MM.1S (cell line): ENCODE measurements at regions not wholly inside any gene's neighbourhood (a gene's known extent, or its start where the extent isn't known, plus 50 kb on each side); places are given as distances from the start of the nearest gene placed in this dataset.

Experiments used
- EZH2 ChIP-seq: fragments of 300-600 bp; sonication (generic); optimal IDR thresholded peaks from 2 replicates; pipeline ENCODE3; 2017; ENCODE audit warnings: low read depth, mild to moderate bottlenecking, antibody characterized with exemption, low read length, mixed read lengths
- EZH2phosphoT487 ChIP-seq: fragments of 300-600 bp; sonication (generic); IDR thresholded peaks from 2 replicates; pipeline ENCODE4 v1.6.1; 2018; ENCODE audit warnings: antibody characterized with exemption, low read length
- TF ChIP-seq, protein P1 (sequence below): fragments of 300-600 bp; sonication (generic); IDR thresholded peaks from 2 replicates; pipeline ENCODE4 v1.5.1; 2016; ENCODE audit warnings: antibody characterized with exemption, low read length, mixed read lengths

DNA sequence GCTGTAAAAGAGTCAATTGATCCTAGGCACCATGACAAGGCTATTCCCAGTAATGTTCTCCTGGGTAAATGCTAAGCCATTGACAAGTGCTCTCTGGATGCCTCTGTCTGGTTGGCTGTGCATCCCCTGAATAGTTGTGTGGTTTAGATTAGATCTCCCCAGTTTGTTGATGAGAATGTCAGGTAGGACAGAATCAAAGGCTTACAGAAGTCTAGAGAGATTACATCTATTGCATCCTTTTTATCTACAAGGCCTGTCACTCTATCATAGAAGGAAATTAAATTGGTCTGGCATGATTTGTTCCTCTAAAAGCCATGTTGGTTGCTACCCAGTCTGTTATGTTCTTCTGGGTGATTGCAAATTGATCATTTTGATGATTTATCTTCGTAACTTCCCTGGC is 548.3 kb downstream of the GATA3 start:
- TF ChIP-seq EZH2 (no peak), EZH2phosphoT487 (no peak)
- TF ChIP-seq, protein P1, sequence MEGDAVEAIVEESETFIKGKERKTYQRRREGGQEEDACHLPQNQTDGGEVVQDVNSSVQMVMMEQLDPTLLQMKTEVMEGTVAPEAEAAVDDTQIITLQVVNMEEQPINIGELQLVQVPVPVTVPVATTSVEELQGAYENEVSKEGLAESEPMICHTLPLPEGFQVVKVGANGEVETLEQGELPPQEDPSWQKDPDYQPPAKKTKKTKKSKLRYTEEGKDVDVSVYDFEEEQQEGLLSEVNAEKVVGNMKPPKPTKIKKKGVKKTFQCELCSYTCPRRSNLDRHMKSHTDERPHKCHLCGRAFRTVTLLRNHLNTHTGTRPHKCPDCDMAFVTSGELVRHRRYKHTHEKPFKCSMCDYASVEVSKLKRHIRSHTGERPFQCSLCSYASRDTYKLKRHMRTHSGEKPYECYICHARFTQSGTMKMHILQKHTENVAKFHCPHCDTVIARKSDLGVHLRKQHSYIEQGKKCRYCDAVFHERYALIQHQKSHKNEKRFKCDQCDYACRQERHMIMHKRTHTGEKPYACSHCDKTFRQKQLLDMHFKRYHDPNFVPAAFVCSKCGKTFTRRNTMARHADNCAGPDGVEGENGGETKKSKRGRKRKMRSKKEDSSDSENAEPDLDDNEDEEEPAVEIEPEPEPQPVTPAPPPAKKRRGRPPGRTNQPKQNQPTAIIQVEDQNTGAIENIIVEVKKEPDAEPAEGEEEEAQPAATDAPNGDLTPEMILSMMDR: no peak
